ENCODE measurements at regions not wholly inside any gene's neighbourhood (a gene's known extent, or its start where the extent isn't known, plus 50 kb on each side); places are given as distances from the start of the nearest gene placed in this dataset.

- TF ChIP-seq POU2F2 (IDR thresholded peaks at IDR 0.05; ENCODE audit: low read depth, low read length) (no peak), SPI1 (IDR thresholded peaks at IDR 0.05; ENCODE audit: low read depth, low read length) (no peak), POLR2AphosphoS5 (IDR thresholded peaks at IDR 0.05; ENCODE audit: low read depth, low read length) (no peak), PAX5 (IDR thresholded peaks at IDR 0.05; ENCODE audit: insufficient read depth, low read length, severe bottlenecking) (no peak), POLR2A (IDR thresholded peaks at IDR 0.05; ENCODE audit: low read depth, low read length) (no peak), TAF1 (IDR thresholded peaks at IDR 0.05; ENCODE audit: low read depth, low read length) (no peak)
- FAIRE-seq = no peak
- DNase-seq (ENCODE audit: insufficient read length, low spot score) = no peak
Observed at GRCh38 chr19:31772915-31773314, 423.7 kb upstream of the TSHZ3 start.

DNA sequence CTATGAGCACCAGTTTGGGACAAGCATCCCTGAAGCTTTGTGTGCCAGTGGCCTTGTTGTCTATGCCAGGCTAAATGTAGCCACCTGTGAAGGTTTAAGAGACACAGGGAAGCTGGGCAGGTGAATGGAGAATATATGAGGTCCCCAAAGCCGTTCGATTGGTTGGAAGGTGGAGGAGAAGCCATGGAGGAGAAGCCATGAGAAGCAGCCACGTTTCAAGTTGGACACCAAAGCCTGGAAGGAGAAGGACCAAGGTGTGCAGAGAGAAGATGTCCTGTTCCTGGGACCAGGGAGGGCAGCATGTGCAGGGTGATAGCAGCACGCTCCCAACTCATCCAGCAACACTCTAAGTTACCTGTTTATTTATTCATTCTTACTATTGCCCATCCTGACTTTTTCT, 432.3 kb upstream of the TSHZ3 start:
- DNase-seq (ENCODE audit: insufficient read length, low spot score) (no peak), FAIRE-seq (no peak)
- no peak for TF ChIP-seq SPI1 (IDR thresholded peaks at IDR 0.05; ENCODE audit: low read depth, low read length)
- no peak for TF ChIP-seq PAX5 (IDR thresholded peaks at IDR 0.05; ENCODE audit: insufficient read depth, low read length, severe bottlenecking)
- no peak for TF ChIP-seq POLR2A (IDR thresholded peaks at IDR 0.05; ENCODE audit: low read depth, low read length)
- TF ChIP-seq POLR2AphosphoS5 (IDR thresholded peaks at IDR 0.05; ENCODE audit: low read depth, low read length) = no peak
- TF ChIP-seq TAF1 (IDR thresholded peaks at IDR 0.05; ENCODE audit: low read depth, low read length) = no peak

GRCh38 chr19:31783592-31783991, 434.4 kb upstream of the TSHZ3 start:
- TF ChIP-seq POLR2AphosphoS5 (IDR thresholded peaks at IDR 0.05; ENCODE audit: low read depth, low read length) = no peak
- no peak for TF ChIP-seq PAX5 (IDR thresholded peaks at IDR 0.05; ENCODE audit: insufficient read depth, low read length, severe bottlenecking)
- FAIRE-seq (no peak), DNase-seq (ENCODE audit: insufficient read length, low spot score) (no peak)

- TF ChIP-seq SPI1 (IDR thresholded peaks at IDR 0.05; ENCODE audit: low read depth, low read length) (no peak), POU2F2 (IDR thresholded peaks at IDR 0.05; ENCODE audit: low read depth, low read length) (no peak), POLR2AphosphoS5 (IDR thresholded peaks at IDR 0.05; ENCODE audit: low read depth, low read length) (no peak), TAF1 (IDR thresholded peaks at IDR 0.05; ENCODE audit: low read depth, low read length) (no peak), POLR2A (IDR thresholded peaks at IDR 0.05; ENCODE audit: low read depth, low read length) (no peak), PAX5 (IDR thresholded peaks at IDR 0.05; ENCODE audit: insufficient read depth, low read length, severe bottlenecking) (no peak)
- no peak for DNase-seq (ENCODE audit: insufficient read length, low spot score)
- FAIRE-seq = no peak
Observed at GRCh38 chr19:31784671-31785101, 435.4 kb upstream of the TSHZ3 start.

- no peak for FAIRE-seq
- TF ChIP-seq PAX5 (IDR thresholded peaks at IDR 0.05; ENCODE audit: insufficient read depth, low read length, severe bottlenecking) (no peak), TAF1 (IDR thresholded peaks at IDR 0.05; ENCODE audit: low read depth, low read length) (no peak), SPI1 (IDR thresholded peaks at IDR 0.05; ENCODE audit: low read depth, low read length) (no peak), POLR2A (IDR thresholded peaks at IDR 0.05; ENCODE audit: low read depth, low read length) (no peak), POU2F2 (IDR thresholded peaks at IDR 0.05; ENCODE audit: low read depth, low read length) (no peak), POLR2AphosphoS5 (IDR thresholded peaks at IDR 0.05; ENCODE audit: low read depth, low read length) (no peak)
- DNase-seq (ENCODE audit: insufficient read length, low spot score) = no peak
Observed at GRCh38 chr19:31801611-31802010, 452.4 kb upstream of the TSHZ3 start.

GRCh38 chr19:31803835-31804446, 454.7 kb upstream of the TSHZ3 start:
- FAIRE-seq (no peak), DNase-seq (ENCODE audit: insufficient read length, low spot score) (no peak)
- TF ChIP-seq POLR2AphosphoS5 (IDR thresholded peaks at IDR 0.05; ENCODE audit: low read depth, low read length) = no peak
- TF ChIP-seq PAX5 (IDR thresholded peaks at IDR 0.05; ENCODE audit: insufficient read depth, low read length, severe bottlenecking) = no peak
- TF ChIP-seq TAF1 (IDR thresholded peaks at IDR 0.05; ENCODE audit: low read depth, low read length) = no peak
- TF ChIP-seq POLR2A (IDR thresholded peaks at IDR 0.05; ENCODE audit: low read depth, low read length) = no peak
- no peak for TF ChIP-seq SPI1 (IDR thresholded peaks at IDR 0.05; ENCODE audit: low read depth, low read length)
- no peak for TF ChIP-seq POU2F2 (IDR thresholded peaks at IDR 0.05; ENCODE audit: low read depth, low read length)

GRCh38 chr19:31804668-31805067, 455.4 kb upstream of the TSHZ3 start:
- TF ChIP-seq POU2F2 (IDR thresholded peaks at IDR 0.05; ENCODE audit: low read depth, low read length) = no peak
- no peak for TF ChIP-seq POLR2A (IDR thresholded peaks at IDR 0.05; ENCODE audit: low read depth, low read length)
- FAIRE-seq (no peak), DNase-seq (ENCODE audit: insufficient read length, low spot score) (no peak)

DNA sequence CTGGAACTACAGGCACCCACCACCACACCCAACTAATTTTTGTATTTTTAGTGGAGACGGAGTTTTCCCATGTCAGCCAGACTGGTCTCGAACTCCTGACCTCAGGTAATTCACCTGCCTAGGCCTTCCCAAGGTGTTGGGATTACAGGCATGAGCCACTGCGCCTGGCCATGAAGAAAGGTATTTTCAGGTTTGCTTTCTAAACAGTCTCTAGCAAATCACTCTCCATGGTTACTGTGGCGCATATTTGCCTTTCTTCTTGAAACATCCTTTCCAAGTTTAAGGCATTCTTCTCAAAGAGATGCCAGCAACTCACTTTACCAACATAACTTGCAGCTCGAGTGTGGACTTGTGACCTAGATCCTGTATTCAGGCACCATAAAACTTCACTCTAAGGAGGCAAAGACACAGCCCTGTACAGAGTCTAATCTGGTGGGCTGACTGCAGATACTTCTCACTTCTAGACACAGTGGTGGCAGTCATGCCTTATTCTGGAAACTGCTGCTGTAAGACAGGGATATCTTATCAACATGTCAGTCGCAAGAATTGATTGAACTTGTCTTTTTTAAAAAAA, 461.4 kb upstream of the TSHZ3 start:
- no peak for TF ChIP-seq PAX5 (IDR thresholded peaks at IDR 0.05; ENCODE audit: insufficient read depth, low read length, severe bottlenecking)
- no peak for FAIRE-seq
- no peak for DNase-seq (ENCODE audit: insufficient read length, low spot score)

- DNase-seq (ENCODE audit: insufficient read length, low spot score) (no peak), FAIRE-seq (no peak)
- TF ChIP-seq POU2F2 (IDR thresholded peaks at IDR 0.05; ENCODE audit: low read depth, low read length) (no peak), SPI1 (IDR thresholded peaks at IDR 0.05; ENCODE audit: low read depth, low read length) (no peak), POLR2A (IDR thresholded peaks at IDR 0.05; ENCODE audit: low read depth, low read length) (no peak), POLR2AphosphoS5 (IDR thresholded peaks at IDR 0.05; ENCODE audit: low read depth, low read length) (no peak), PAX5 (IDR thresholded peaks at IDR 0.05; ENCODE audit: insufficient read depth, low read length, severe bottlenecking) (no peak)
Observed at GRCh38 chr19:31817971-31818797, 468.9 kb upstream of the TSHZ3 start.

- TF ChIP-seq SPI1 (IDR thresholded peaks at IDR 0.05; ENCODE audit: low read depth, low read length) (no peak), POU2F2 (IDR thresholded peaks at IDR 0.05; ENCODE audit: low read depth, low read length) (no peak), TAF1 (IDR thresholded peaks at IDR 0.05; ENCODE audit: low read depth, low read length) (no peak), POLR2A (IDR thresholded peaks at IDR 0.05; ENCODE audit: low read depth, low read length) (no peak), PAX5 (IDR thresholded peaks at IDR 0.05; ENCODE audit: insufficient read depth, low read length, severe bottlenecking) (no peak), POLR2AphosphoS5 (IDR thresholded peaks at IDR 0.05; ENCODE audit: low read depth, low read length) (no peak)
- no peak for DNase-seq (ENCODE audit: insufficient read length, low spot score)
- FAIRE-seq = no peak
Observed at GRCh38 chr19:31818798-31819105, 469.5 kb upstream of the TSHZ3 start.
